Breast epithelium (tissue), 3 donors: ENCODE measurements at regions not wholly inside any gene's neighbourhood (a gene's known extent, or its start where the extent isn't known, plus 50 kb on each side); places are given as distances from the start of the nearest gene placed in this dataset.

ENCODE experiments used
- POLR2A ChIP-seq: fragments of 450-650 bp; IDR thresholded peaks from one replicate; pipeline ENCODE4 v1.6.1; 2016; ENCODE audit warnings: antibody characterized with exemption, mild to moderate bottlenecking, moderate library complexity
- POLR2AphosphoS5 ChIP-seq, 3 donors: sonication (generic); formaldehyde crosslinking; IDR thresholded peaks; one replicate each; pipeline ENCODE4 v1.6.1; 2017; ENCODE audit warnings: antibody characterized with exemption in 3 of 3
- TF ChIP-seq, protein P1 (sequence below), 3 donors: fragments of 450-650 bp; IDR thresholded peaks; one replicate each; pipeline ENCODE4 v1.5.1; 2016 to 2017; ENCODE audit warnings: antibody characterized with exemption in 3 of 3, mild to moderate bottlenecking in 3 of 3, moderate library complexity in 3 of 3

DNA sequence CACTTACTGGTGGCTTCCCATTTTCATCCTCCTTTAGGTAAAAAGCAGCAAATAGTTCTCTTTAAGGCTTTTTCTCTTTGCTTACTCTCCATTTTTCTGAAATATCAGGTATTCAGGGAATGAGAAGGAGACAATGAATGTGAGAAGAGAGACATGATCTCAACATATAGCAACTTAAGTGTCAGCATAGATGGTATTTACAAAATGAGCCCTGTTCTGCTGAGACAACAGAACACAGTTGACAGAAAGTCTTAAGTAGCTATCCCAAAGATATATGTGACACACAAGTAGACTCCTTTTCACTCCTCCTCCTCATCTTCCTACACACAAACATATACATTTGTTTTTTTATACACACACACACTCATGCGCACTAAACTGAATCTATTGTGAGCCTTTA, 649.3 kb upstream of the WWC1 start:
- TF ChIP-seq, protein P1, sequence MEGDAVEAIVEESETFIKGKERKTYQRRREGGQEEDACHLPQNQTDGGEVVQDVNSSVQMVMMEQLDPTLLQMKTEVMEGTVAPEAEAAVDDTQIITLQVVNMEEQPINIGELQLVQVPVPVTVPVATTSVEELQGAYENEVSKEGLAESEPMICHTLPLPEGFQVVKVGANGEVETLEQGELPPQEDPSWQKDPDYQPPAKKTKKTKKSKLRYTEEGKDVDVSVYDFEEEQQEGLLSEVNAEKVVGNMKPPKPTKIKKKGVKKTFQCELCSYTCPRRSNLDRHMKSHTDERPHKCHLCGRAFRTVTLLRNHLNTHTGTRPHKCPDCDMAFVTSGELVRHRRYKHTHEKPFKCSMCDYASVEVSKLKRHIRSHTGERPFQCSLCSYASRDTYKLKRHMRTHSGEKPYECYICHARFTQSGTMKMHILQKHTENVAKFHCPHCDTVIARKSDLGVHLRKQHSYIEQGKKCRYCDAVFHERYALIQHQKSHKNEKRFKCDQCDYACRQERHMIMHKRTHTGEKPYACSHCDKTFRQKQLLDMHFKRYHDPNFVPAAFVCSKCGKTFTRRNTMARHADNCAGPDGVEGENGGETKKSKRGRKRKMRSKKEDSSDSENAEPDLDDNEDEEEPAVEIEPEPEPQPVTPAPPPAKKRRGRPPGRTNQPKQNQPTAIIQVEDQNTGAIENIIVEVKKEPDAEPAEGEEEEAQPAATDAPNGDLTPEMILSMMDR (IDR thresholded peaks at IDR 0.05), result no peak
- TF ChIP-seq POLR2AphosphoS5 (IDR thresholded peaks at IDR 0.05) (no peak), POLR2A (no peak)
